ENCODE measurements at regions not wholly inside any gene's neighbourhood (a gene's known extent, or its start where the extent isn't known, plus 50 kb on each side); places are given as distances from the start of the nearest gene placed in this dataset.

- H3K27me3 ChIP-seq (ENCODE audit: insufficient read depth, low read depth): no peaks in the 10 kb centered on the region
- H3K36me3 ChIP-seq (ENCODE audit: insufficient read depth): no peaks in the 10 kb centered on the region
- no peak overlapping the region for H3K9ac ChIP-seq
- H2AFZ ChIP-seq (ENCODE audit: low read depth): no peak overlapping the region
- no peak overlapping the region for H3K27ac ChIP-seq
- H3K79me2 ChIP-seq (ENCODE audit: insufficient read depth, low read depth): no peaks in the 10 kb centered on the region
- TF ChIP-seq, protein P1, sequence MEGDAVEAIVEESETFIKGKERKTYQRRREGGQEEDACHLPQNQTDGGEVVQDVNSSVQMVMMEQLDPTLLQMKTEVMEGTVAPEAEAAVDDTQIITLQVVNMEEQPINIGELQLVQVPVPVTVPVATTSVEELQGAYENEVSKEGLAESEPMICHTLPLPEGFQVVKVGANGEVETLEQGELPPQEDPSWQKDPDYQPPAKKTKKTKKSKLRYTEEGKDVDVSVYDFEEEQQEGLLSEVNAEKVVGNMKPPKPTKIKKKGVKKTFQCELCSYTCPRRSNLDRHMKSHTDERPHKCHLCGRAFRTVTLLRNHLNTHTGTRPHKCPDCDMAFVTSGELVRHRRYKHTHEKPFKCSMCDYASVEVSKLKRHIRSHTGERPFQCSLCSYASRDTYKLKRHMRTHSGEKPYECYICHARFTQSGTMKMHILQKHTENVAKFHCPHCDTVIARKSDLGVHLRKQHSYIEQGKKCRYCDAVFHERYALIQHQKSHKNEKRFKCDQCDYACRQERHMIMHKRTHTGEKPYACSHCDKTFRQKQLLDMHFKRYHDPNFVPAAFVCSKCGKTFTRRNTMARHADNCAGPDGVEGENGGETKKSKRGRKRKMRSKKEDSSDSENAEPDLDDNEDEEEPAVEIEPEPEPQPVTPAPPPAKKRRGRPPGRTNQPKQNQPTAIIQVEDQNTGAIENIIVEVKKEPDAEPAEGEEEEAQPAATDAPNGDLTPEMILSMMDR (conservative IDR thresholded peaks at IDR 0.05; ENCODE audit: low read depth, low read length): no peak
- H3K4me2 ChIP-seq: no peak overlapping the region
- H3K4me1 ChIP-seq (ENCODE audit: low read depth, poor library complexity, severe bottlenecking): peaks cover 10% of the 10 kb centered on the region
- H4K20me1 ChIP-seq (ENCODE audit: insufficient read depth): no peaks in the 10 kb centered on the region
- no peak overlapping the region for H3K4me3 ChIP-seq (IDR thresholded peaks at IDR 0.05; ENCODE audit: insufficient read depth, low read depth, low read length)
These were observed 258.8 kb downstream of the SNX10 start for GRCh38 chr7:26550492-26550891.

GRCh38 chr7:26551740-26552139 is 260.1 kb downstream of the SNX10 start:
- Histone ChIP-seq H2AFZ (ENCODE audit: low read depth) (no peak overlapping the region), H3K4me2 (no peak overlapping the region), H4K20me1 (ENCODE audit: insufficient read depth) (no peaks in the 10 kb centered on the region), H3K4me3 (IDR thresholded peaks at IDR 0.05; ENCODE audit: insufficient read depth, low read depth, low read length) (no peak overlapping the region), H3K79me2 (ENCODE audit: insufficient read depth, low read depth) (no peaks in the 10 kb centered on the region), H3K27me3 (ENCODE audit: insufficient read depth, low read depth) (no peaks in the 10 kb centered on the region), H3K36me3 (ENCODE audit: insufficient read depth) (no peaks in the 10 kb centered on the region), H3K4me1 (ENCODE audit: low read depth, poor library complexity, severe bottlenecking) (peaks cover 10% of the 10 kb centered on the region), H3K27ac (no peak overlapping the region), H3K9ac (no peak overlapping the region)
- TF ChIP-seq, protein P1 (conservative IDR thresholded peaks at IDR 0.05; ENCODE audit: low read depth, low read length): no peak

DNA sequence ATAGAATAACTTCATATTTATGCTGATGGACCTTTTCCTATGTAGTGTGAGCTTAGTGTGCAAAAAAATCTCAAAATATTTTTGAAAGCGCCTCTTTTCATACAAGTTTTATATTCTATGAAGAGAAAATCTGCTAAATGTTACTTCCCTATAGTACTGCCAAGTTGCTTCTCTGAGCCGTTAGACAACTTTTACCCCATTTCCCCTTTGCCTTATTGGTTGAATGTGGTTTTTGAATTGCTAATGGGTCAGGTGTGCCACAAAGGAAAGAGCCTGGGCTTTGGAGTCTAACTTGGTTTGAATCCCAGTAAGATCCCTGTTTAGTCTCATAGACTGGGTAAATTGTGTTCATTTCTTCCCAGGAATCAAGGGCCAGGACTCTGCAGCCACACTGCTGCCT is 261.5 kb downstream of the SNX10 start:
- no peak overlapping the region for H2AFZ ChIP-seq (ENCODE audit: low read depth)

GRCh38 chr7:26553582-26553981 is 261.9 kb downstream of the SNX10 start:
- H2AFZ ChIP-seq (ENCODE audit: low read depth): no peak overlapping the region

More for the DNA sequence above, 261.5 kb downstream of the SNX10 start:
- Histone ChIP-seq H3K36me3 (ENCODE audit: insufficient read depth) (no peaks in the 10 kb centered on the region), H3K4me3 (IDR thresholded peaks at IDR 0.05; ENCODE audit: insufficient read depth, low read depth, low read length) (no peak overlapping the region), H3K79me2 (ENCODE audit: insufficient read depth, low read depth) (no peaks in the 10 kb centered on the region), H3K9ac (no peak overlapping the region), H3K27me3 (ENCODE audit: insufficient read depth, low read depth) (no peaks in the 10 kb centered on the region), H3K27ac (no peak overlapping the region), H3K4me2 (no peak overlapping the region), H4K20me1 (ENCODE audit: insufficient read depth) (no peaks in the 10 kb centered on the region), H3K4me1 (ENCODE audit: low read depth, poor library complexity, severe bottlenecking) (peaks cover 10% of the 10 kb centered on the region)
- TF ChIP-seq, protein P1 (conservative IDR thresholded peaks at IDR 0.05; ENCODE audit: low read depth, low read length): no peak

More at GRCh38 chr7:26553582-26553981, 261.9 kb downstream of the SNX10 start:
- no peaks in the 10 kb centered on the region for H4K20me1 ChIP-seq (ENCODE audit: insufficient read depth)
- H3K79me2 ChIP-seq (ENCODE audit: insufficient read depth, low read depth): no peaks in the 10 kb centered on the region
- peaks cover 10% of the 10 kb centered on the region for H3K4me1 ChIP-seq (ENCODE audit: low read depth, poor library complexity, severe bottlenecking)
- H3K9ac ChIP-seq: no peak overlapping the region
- TF ChIP-seq, protein P1 (conservative IDR thresholded peaks at IDR 0.05; ENCODE audit: low read depth, low read length): no peak
- no peaks in the 10 kb centered on the region for H3K27me3 ChIP-seq (ENCODE audit: insufficient read depth, low read depth)
- no peaks in the 10 kb centered on the region for H3K36me3 ChIP-seq (ENCODE audit: insufficient read depth)
- H3K27ac ChIP-seq: no peak overlapping the region
- H3K4me2 ChIP-seq: no peak overlapping the region
- H3K4me3 ChIP-seq (IDR thresholded peaks at IDR 0.05; ENCODE audit: insufficient read depth, low read depth, low read length): no peak overlapping the region

Data from KMS-11 (cell line).